ENCODE measurements at regions not wholly inside any gene's neighbourhood (a gene's known extent, or its start where the extent isn't known, plus 50 kb on each side); places are given as distances from the start of the nearest gene placed in this dataset.
"Not testable (repeated sequence)": the region's sequence is repeated elsewhere in the genome, so short reads cannot be mapped to it uniquely, and the experiment has no call there.

DNA sequence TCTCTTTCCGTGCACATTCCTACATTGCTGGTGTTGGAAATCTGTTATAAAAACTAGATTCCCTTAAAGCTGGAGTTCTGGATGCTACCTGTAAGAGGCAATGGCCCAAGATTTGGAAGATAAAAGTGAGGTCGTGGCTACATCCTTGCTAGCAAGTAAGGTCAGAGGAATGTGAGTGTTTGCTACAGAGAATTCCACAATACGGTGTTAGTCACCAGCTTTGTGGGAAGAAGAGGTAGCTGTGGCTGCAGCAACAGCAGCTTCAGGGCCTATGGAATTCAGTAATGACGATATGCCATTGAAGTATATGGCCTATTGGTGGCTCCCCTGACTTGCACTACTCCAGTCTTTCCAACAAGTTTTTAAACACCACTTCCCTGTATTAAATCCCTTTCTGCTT is 227.7 kb upstream of the TMEM260 start:
- Histone ChIP-seq H3K27me3 (no peaks in the 10 kb centered on the region), H3K4me3 (no peak overlapping the region), H3K27ac (replicated peaks in 1 of 4) (no peak overlapping the region), H3K4me1 (peaks cover 0 to 11% (median 2%) of the 10 kb centered on the region in 4 donors), H3K36me3 (no peaks in the 10 kb centered on the region), H3K9me3 (peaks cover 0 to 8% (median 3%) of the 10 kb centered on the region in 4 donors)
- TF ChIP-seq CTCF (IDR thresholded peaks at IDR 0.05) = no peak
- no peak for TF ChIP-seq POLR2A (IDR thresholded peaks at IDR 0.05; ENCODE audit: low read depth)
- TF ChIP-seq EP300 (IDR thresholded peaks at IDR 0.05) = no peak
- no peak for TF ChIP-seq POLR2AphosphoS5 (IDR thresholded peaks at IDR 0.05)
- WGBS = 88% methylated on average over 4 of the region's 4 CpGs
- no peak for DNase-seq (ENCODE audit: extremely low spot score)
- intact Hi-C loops (cut with DNase I) = no loop called here

DNA sequence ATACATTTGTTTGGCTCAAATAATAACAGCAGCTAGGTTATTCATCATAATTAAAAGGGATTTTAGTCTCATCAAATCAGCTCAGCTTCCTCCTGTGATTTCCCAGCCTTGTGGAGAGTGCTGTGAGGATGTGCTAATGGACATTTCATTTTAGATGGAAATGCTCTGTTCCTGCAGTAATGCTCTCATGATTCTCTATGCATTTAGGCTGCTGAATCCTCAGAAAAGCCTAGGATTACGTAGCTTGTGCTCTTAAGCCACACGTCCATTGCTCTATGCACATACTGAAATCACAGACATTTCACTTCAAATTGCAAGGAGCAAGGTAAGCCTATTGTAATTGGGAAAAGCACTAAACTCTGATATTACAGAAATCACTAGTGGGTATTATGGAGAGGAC is 226.6 kb upstream of the TMEM260 start:
- H3K4me1 ChIP-seq = peaks cover 0 to 21% (median 9%) of the 10 kb centered on the region in 4 donors
- 83% methylated on average over 2 of the region's 2 CpGs for WGBS
- H3K4me3 ChIP-seq = no peak overlapping the region
- H3K9me3 ChIP-seq = peaks cover 0 to 8% (median 3%) of the 10 kb centered on the region in 4 donors
- intact Hi-C loops (cut with DNase I) = no loop called here
- H3K36me3 ChIP-seq = no peaks in the 10 kb centered on the region
- no peak for DNase-seq (ENCODE audit: extremely low spot score)
- H3K27me3 ChIP-seq = no peaks in the 10 kb centered on the region
- no peak overlapping the region for H3K27ac ChIP-seq (replicated peaks in 1 of 4)
- no peak for TF ChIP-seq CTCF (IDR thresholded peaks at IDR 0.05)
- TF ChIP-seq POLR2AphosphoS5 (IDR thresholded peaks at IDR 0.05) = no peak
- no peak for TF ChIP-seq POLR2A (IDR thresholded peaks at IDR 0.05; ENCODE audit: low read depth)

DNA sequence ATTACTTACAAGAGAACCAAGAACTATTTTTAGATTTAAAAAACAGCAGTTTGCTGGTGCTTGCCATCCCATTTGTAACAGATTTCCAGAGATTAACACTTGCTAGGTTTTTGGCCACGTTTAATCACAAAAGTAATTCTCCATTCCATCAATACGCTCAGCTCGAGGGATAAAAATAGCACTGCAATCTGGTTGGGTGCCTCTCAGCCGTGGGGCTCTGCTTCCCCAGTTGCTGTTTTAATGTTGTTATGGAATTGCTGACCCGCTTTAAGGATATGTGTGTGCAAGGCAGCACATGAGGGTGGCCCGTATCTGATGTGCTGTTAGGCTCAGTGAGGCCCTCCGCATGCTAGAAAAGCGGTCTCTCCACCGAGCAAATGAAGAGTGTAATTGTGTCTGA is 222.2 kb upstream of the TMEM260 start:
- peaks cover 0 to 12% (median 7%) of the 10 kb centered on the region in 4 donors for H3K4me1 ChIP-seq
- H3K9me3 ChIP-seq = no peaks in the 10 kb centered on the region
- WGBS = 48% methylated on average over 8 of the region's 9 CpGs
- intact Hi-C loops (cut with DNase I) = no loop called here
- H3K4me3 ChIP-seq = no peak overlapping the region
- TF ChIP-seq POLR2AphosphoS5 (IDR thresholded peaks at IDR 0.05) (no peak), CTCF (IDR thresholded peaks at IDR 0.05) (no peak), POLR2A (IDR thresholded peaks at IDR 0.05; ENCODE audit: low read depth) (no peak), EP300 (IDR thresholded peaks at IDR 0.05) (no peak)
- H3K27ac ChIP-seq (replicated peaks in 1 of 4) = no peak overlapping the region
- H3K36me3 ChIP-seq = no peaks in the 10 kb centered on the region
- H3K27me3 ChIP-seq = no peaks in the 10 kb centered on the region
- no peak for DNase-seq (ENCODE audit: extremely low spot score)

DNA sequence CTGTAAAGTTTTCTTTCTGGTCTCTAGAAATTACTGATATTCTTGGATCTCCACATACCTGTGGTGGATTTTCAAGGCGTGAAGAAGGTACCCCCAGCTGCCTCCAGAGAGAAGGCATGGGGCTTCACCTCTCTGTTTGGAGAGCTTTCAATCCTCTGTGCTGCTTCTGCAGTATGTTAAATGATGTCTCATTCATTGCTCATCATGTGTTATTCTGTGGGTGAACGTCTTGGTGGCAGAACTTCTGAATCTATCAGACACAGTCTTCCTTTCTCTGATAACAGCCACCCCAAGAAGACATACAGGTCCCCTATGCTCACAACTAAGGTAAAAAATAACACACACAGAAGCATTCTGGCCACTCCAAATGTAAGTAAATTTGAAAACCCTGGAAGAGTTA is 221.3 kb upstream of the TMEM260 start:
- intact Hi-C loops (cut with DNase I) = no loop called here
- no peak for DNase-seq (ENCODE audit: extremely low spot score)
- WGBS = 72% methylated on average over 2 of the region's 2 CpGs
- TF ChIP-seq EP300 (IDR thresholded peaks at IDR 0.05) (no peak), CTCF (IDR thresholded peaks at IDR 0.05) (no peak), POLR2A (IDR thresholded peaks at IDR 0.05; ENCODE audit: low read depth) (no peak)
- no peak overlapping the region for H3K4me3 ChIP-seq
- H3K27me3 ChIP-seq = no peaks in the 10 kb centered on the region
- H3K4me1 ChIP-seq = peaks cover 0 to 12% (median 7%) of the 10 kb centered on the region in 4 donors
- H3K9me3 ChIP-seq = no peaks in the 10 kb centered on the region
- no peak overlapping the region for H3K27ac ChIP-seq (replicated peaks in 1 of 4)
- H3K36me3 ChIP-seq = no peaks in the 10 kb centered on the region

DNA sequence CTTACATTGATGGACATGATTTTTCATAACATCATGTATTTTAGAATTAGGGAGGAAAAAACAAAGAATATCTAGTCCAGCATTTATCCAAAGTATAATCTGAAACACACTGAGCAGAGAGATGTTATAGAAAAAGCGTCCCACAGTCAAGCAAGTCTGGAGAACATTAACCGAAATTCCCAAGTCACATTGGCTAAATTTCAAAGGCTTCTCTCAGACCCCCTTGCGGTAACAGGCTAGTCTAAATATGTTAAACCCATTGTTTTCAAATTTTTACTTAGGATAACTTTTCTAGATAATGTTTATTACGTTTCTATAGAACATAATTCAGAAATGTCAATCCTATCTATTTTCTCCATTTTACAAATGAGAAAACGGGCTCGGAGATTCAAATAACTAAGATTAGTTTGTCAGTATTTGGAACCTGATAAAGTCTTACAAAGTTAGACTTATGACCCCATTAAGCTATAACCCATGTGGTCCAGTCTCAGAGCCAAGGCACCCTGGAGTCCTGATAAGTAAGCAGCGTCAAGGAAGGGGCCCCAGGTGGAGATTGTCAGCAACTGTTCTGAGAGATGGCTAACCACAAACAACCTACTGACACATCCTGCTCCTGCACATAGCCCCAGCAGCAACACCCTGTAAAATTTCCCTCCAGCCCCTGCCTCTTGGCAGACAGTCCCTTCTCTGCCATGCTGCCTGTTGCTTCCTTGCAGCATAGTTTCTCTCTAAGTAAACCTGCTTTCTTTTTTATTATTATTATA is 220.6 kb upstream of the TMEM260 start:
- H3K27me3 ChIP-seq = no peaks in the 10 kb centered on the region
- no peak for DNase-seq (ENCODE audit: extremely low spot score)
- H3K27ac ChIP-seq (replicated peaks in 1 of 4) = no peak overlapping the region
- peaks cover 0 to 12% (median 7%) of the 10 kb centered on the region in 4 donors for H3K4me1 ChIP-seq
- H3K4me3 ChIP-seq = no peak overlapping the region
- no peaks in the 10 kb centered on the region for H3K9me3 ChIP-seq
- no peaks in the 10 kb centered on the region for H3K36me3 ChIP-seq
- TF ChIP-seq CTCF (IDR thresholded peaks at IDR 0.05) (no peak), EP300 (IDR thresholded peaks at IDR 0.05) (no peak)
- WGBS = 68% methylated on average over 7 of the region's 7 CpGs
- intact Hi-C loops (cut with DNase I) = no loop called here

DNA sequence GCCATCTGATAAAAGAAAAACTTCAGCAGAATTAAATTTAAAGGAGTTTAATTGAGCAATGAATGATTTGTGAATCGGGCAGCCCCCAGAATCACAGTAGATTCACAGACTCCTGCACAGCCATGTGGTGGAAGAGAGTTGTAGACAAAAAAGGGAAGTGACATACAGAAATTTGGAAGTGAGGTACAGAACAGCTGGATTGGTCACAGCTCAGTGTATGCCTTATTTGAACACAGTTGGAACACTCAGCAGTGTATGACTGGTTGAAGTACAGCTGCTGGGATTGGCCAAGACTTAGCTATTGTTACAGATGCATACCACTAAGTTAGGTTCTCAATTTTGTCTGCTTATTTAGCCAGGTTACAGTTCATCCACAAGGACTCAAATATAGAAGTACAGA is 213.9 kb upstream of the TMEM260 start:
- H3K27me3 ChIP-seq; H3K9me3 ChIP-seq; H3K27ac ChIP-seq (replicated peaks in 1 of 4); H3K36me3 ChIP-seq; intact Hi-C loops (cut with DNase I); H3K4me1 ChIP-seq; DNase-seq (ENCODE audit: extremely low spot score); H3K4me3 ChIP-seq: not testable (repeated sequence)
- WGBS = 87% methylated on average over 1 of the region's 1 CpG

Data from esophagus muscularis mucosa (tissue), 4 donors.